GM18502 (cell line): ENCODE measurements at regions not wholly inside any gene's neighbourhood (a gene's known extent, or its start where the extent isn't known, plus 50 kb on each side); places are given as distances from the start of the nearest gene placed in this dataset.

Experiments used
- ATAC-seq: cut with Tn5 transposase; IDR thresholded peaks from one replicate; pipeline ENCODE4 v1.9.1; 2021; ENCODE audit warnings: mild to moderate bottlenecking; ENCODE audit not compliant: unreplicated experiment, poor library complexity

GRCh38 chr10:29925771-29926692 lies 133.4 kb downstream of the JCAD start:
- ATAC-seq: no peak

- ATAC-seq: no peak
Measured at GRCh38 chr10:29924436-29924835, 134.9 kb downstream of the JCAD start.

GRCh38 chr10:29923416-29923965 lies 135.9 kb downstream of the JCAD start:
- ATAC-seq: no peak

- no peak for ATAC-seq
Measured at GRCh38 chr10:29922892-29923291, 136.5 kb downstream of the JCAD start.

GRCh38 chr10:29922226-29922625 lies 137.2 kb downstream of the JCAD start:
- ATAC-seq: no peak

- no peak for ATAC-seq
Measured at GRCh38 chr10:29921071-29921446, 138.3 kb downstream of the JCAD start.

GRCh38 chr10:29920408-29921070 lies 138.8 kb downstream of the JCAD start:
- no peak for ATAC-seq

- ATAC-seq: no peak
Measured at GRCh38 chr10:29918623-29919400, 140.6 kb downstream of the JCAD start.

GRCh38 chr10:29917311-29917710 lies 142.1 kb downstream of the JCAD start:
- no peak for ATAC-seq

- ATAC-seq: no peak
Measured at GRCh38 chr10:29916669-29917068, 142.7 kb downstream of the JCAD start.

GRCh38 chr10:29914986-29915785 lies 144.2 kb downstream of the JCAD start:
- ATAC-seq: no peak

- no peak for ATAC-seq
Measured at GRCh38 chr10:29908962-29909361, 150.4 kb downstream of the JCAD start.

GRCh38 chr10:29900865-29901264 lies 158.5 kb downstream of the JCAD start:
- ATAC-seq: no peak

- no peak for ATAC-seq
Measured at GRCh38 chr10:29897999-29898716, 161.2 kb downstream of the JCAD start.

GRCh38 chr10:29897430-29897829 lies 162.0 kb downstream of the JCAD start:
- ATAC-seq: no peak

- ATAC-seq: no peak
Measured at GRCh38 chr10:29896053-29896452, 163.3 kb downstream of the JCAD start.

GRCh38 chr10:29895456-29895855 lies 163.9 kb downstream of the JCAD start:
- ATAC-seq: no peak

- ATAC-seq: no peak
Measured at GRCh38 chr10:29888321-29888720, 171.1 kb downstream of the JCAD start.

- ATAC-seq: no peak
Measured at GRCh38 chr10:29886299-29886698, 173.1 kb downstream of the JCAD start.
